GM23338 (cell line): ENCODE measurements at regions not wholly inside any gene's neighbourhood (a gene's known extent, or its start where the extent isn't known, plus 50 kb on each side); places are given as distances from the start of the nearest gene placed in this dataset.

Source experiments
- ATAC-seq: fragments of 200-7000 bp; cut with Tn5 transposase; 3 replicates; pipeline ENCODE4 v1.9.1; 2020
- DNase-seq: peaks from one replicate; pipeline ENCODE4 v3.0.0-alpha.2; 2015; ENCODE audit warnings: low spot score
- H2AFZ ChIP-seq: fragments of 200-600 bp; sonication (generic); 2 replicates; pipeline ENCODE4 v1.8.0; 2016; ENCODE audit warnings: antibody characterized with exemption, mild to moderate bottlenecking, moderate library complexity
- H3F3A ChIP-seq: fragments of 200-600 bp; sonication (generic); replicated peaks from 2 replicates; pipeline ENCODE4 v1.8.0; 2017; ENCODE audit warnings: antibody characterized with exemption, mixed run types, low read depth
- H3K27ac ChIP-seq: fragments of 200-600 bp; sonication (generic); 2 replicates; pipeline ENCODE4 v1.6.1; 2016; ENCODE audit warnings: low read depth
- H3K27me3 ChIP-seq: fragments of 200-600 bp; sonication (generic); 2 replicates; pipeline ENCODE4 v1.8.0; 2016; ENCODE audit warnings: mild to moderate bottlenecking, mixed run types, moderate library complexity; ENCODE audit not compliant: insufficient read depth
- H3K36me3 ChIP-seq: fragments of 200-600 bp; sonication (generic); 2 replicates; pipeline ENCODE4 v1.8.0; 2016; ENCODE audit warnings: mild to moderate bottlenecking; ENCODE audit not compliant: insufficient read depth
- H3K4me1 ChIP-seq: fragments of 200-600 bp; sonication (generic); 2 replicates; pipeline ENCODE4 v1.8.0; 2016; ENCODE audit warnings: mild to moderate bottlenecking, moderate library complexity; ENCODE audit not compliant: insufficient read depth
- H3K4me2 ChIP-seq: fragments of 200-600 bp; sonication (generic); 2 replicates; pipeline ENCODE4 v1.7.1; 2017; ENCODE audit warnings: mixed run types
- H3K4me3 ChIP-seq: fragments of 200-600 bp; sonication (generic); 2 replicates; pipeline ENCODE4 v1.6.1; 2016; ENCODE audit warnings: mixed run types
- H3K79me2 ChIP-seq: fragments of 200-600 bp; sonication (generic); replicated peaks from 2 replicates; pipeline ENCODE4 v1.8.0; 2017; ENCODE audit warnings: mild to moderate bottlenecking; ENCODE audit not compliant: insufficient read depth
- H3K9me2 ChIP-seq: fragments of 200-600 bp; sonication (generic); 2 replicates; pipeline ENCODE4 v1.8.0; 2017; ENCODE audit not compliant: insufficient read depth
- H4K20me1 ChIP-seq: fragments of 200-600 bp; sonication (generic); replicated peaks from 2 replicates; pipeline ENCODE4 v1.8.0; 2017; ENCODE audit warnings: mild to moderate bottlenecking; ENCODE audit not compliant: insufficient read depth
- H3K27ac Mint-ChIP-seq: 2 replicates; pipeline ENCODE4 v1.8.0; 2020; ENCODE audit warnings: inconsistent platforms, mild to moderate bottlenecking, moderate library complexity, mixed read lengths
- H3K27me3 Mint-ChIP-seq: 3 replicates; pipeline ENCODE4 v1.8.0; 2022; ENCODE audit warnings: low read depth, mild to moderate bottlenecking, moderate library complexity, mixed read lengths, inconsistent platforms; ENCODE audit not compliant: insufficient read depth, poor library complexity
- H3K36me3 Mint-ChIP-seq: 3 replicates; pipeline ENCODE4 v1.8.0; 2021; ENCODE audit warnings: low read depth, mild to moderate bottlenecking, inconsistent platforms, moderate library complexity, mixed read lengths
- H3K4me1 Mint-ChIP-seq: 3 replicates; pipeline ENCODE4 v1.8.0; 2020; ENCODE audit warnings: mild to moderate bottlenecking, inconsistent platforms, mixed read lengths
- H3K4me3 Mint-ChIP-seq: 3 replicates; pipeline ENCODE4 v1.8.0; 2021; ENCODE audit warnings: moderate library complexity, mild to moderate bottlenecking, inconsistent platforms, mixed read lengths
- H3K9me3 Mint-ChIP-seq: 3 replicates; pipeline ENCODE4 v1.8.0; 2020; ENCODE audit warnings: moderate library complexity, mild to moderate bottlenecking, inconsistent platforms, mixed read lengths
- CREB1 ChIP-seq: fragments of 250-450 bp; sonication (Bioruptor Pico); IDR thresholded peaks from 2 replicates; pipeline ENCODE4 v1.5.0; 2020; ENCODE audit warnings: low read depth, mild to moderate bottlenecking, moderate library complexity
- ETS1 ChIP-seq: IDR thresholded peaks from 2 replicates; pipeline ENCODE4 v1.6.1; 2016; ENCODE audit warnings: antibody characterized with exemption
- EZH2 ChIP-seq: fragments of 200-600 bp; sonication (generic); IDR thresholded peaks from one replicate; pipeline ENCODE4 v1.8.0; 2017; ENCODE audit warnings: antibody characterized with exemption, mild to moderate bottlenecking, low read depth; ENCODE audit not compliant: unreplicated experiment
- EZH2phosphoT487 ChIP-seq: fragments of 200-600 bp; sonication (generic); IDR thresholded peaks from one replicate; pipeline ENCODE4 v1.8.1; 2018; ENCODE audit warnings: antibody characterized with exemption; ENCODE audit not compliant: unreplicated experiment
- JUNB ChIP-seq: IDR thresholded peaks from one replicate; pipeline ENCODE4 v1.6.1; 2016; ENCODE audit warnings: antibody characterized with exemption; ENCODE audit not compliant: unreplicated experiment
- NANOG ChIP-seq: IDR thresholded peaks from 2 replicates; pipeline ENCODE4 v1.6.1; 2016; ENCODE audit warnings: antibody characterized with exemption, borderline replicate concordance
- POLR2AphosphoS5 ChIP-seq: IDR thresholded peaks from 2 replicates; pipeline ENCODE4 v1.6.1; 2016; ENCODE audit warnings: antibody characterized with exemption, low read depth
- REST ChIP-seq: IDR thresholded peaks from one replicate; pipeline ENCODE4 v1.6.1; 2018; ENCODE audit warnings: antibody characterized with exemption; ENCODE audit not compliant: unreplicated experiment
- STAT1 ChIP-seq: IDR thresholded peaks from one replicate; pipeline ENCODE4 v1.6.1; 2016; ENCODE audit warnings: antibody characterized with exemption; ENCODE audit not compliant: unreplicated experiment
- ZNF114 ChIP-seq: fragments of 250-450 bp; sonication (Bioruptor Pico); IDR thresholded peaks from 2 replicates; pipeline ENCODE4 v1.5.0; 2020; ENCODE audit warnings: mild to moderate bottlenecking, moderate library complexity
- ZNF331 ChIP-seq: fragments of 250-450 bp; sonication (Bioruptor Pico); IDR thresholded peaks from 2 replicates; pipeline ENCODE4 v1.5.0; 2020; ENCODE audit warnings: low read depth, mild to moderate bottlenecking, moderate library complexity
- TF ChIP-seq, protein P1 (sequence below), 2 experiments: fragments of 200-600 bp in 1 of 2; sonication (generic) in 1 of 2; conservative IDR thresholded peaks; 2 replicates each; pipeline versions ENCODE4 v1.5.1 to v1.6.1; 2016 to 2017; ENCODE audit warnings: antibody characterized with exemption in 2 of 2, low read depth in 2 of 2, mild to moderate bottlenecking in 2 of 2, moderate library complexity in 1 of 2
- TF ChIP-seq, protein P2 (sequence below): fragments of 250-450 bp; sonication (Bioruptor Pico); IDR thresholded peaks from 2 replicates; pipeline ENCODE4 v1.5.0; 2020; ENCODE audit warnings: mild to moderate bottlenecking, moderate library complexity

- no peaks in the 10 kb centered on the region for H3K4me1 ChIP-seq
- H3K27me3 ChIP-seq = no peaks in the 10 kb centered on the region
- no peak for DNase-seq
- no peak overlapping the region for H2AFZ ChIP-seq
- H3K27ac ChIP-seq = no peak overlapping the region
- no peaks in the 10 kb centered on the region for H3K79me2 ChIP-seq
- no peak overlapping the region for H3K4me2 ChIP-seq
- Mint-ChIP-seq H3K36me3 (no peaks in the 10 kb centered on the region), H3K4me1 (peaks cover 5% of the 10 kb centered on the region), H3K9me3 (no peaks in the 10 kb centered on the region), H3K27me3 (no peaks in the 10 kb centered on the region), H3K27ac (peak overlapping the region; percentile 21; the same call in 1 of the 2 replicates), H3K4me3 (no peak overlapping the region)
- no peaks in the 10 kb centered on the region for H4K20me1 ChIP-seq
- no peaks in the 10 kb centered on the region for H3F3A ChIP-seq
- no peak for TF ChIP-seq JUNB
- TF ChIP-seq ETS1 = no peak
- no peak for TF ChIP-seq ZNF114 (CRISPR knock-in tag)
- no peak for TF ChIP-seq ZNF331 (CRISPR knock-in tag)
- no peak for TF ChIP-seq EZH2
- no peak for TF ChIP-seq CREB1 (CRISPR knock-in tag)
- TF ChIP-seq STAT1 = no peak
- TF ChIP-seq REST = no peak
- TF ChIP-seq, protein P1, sequence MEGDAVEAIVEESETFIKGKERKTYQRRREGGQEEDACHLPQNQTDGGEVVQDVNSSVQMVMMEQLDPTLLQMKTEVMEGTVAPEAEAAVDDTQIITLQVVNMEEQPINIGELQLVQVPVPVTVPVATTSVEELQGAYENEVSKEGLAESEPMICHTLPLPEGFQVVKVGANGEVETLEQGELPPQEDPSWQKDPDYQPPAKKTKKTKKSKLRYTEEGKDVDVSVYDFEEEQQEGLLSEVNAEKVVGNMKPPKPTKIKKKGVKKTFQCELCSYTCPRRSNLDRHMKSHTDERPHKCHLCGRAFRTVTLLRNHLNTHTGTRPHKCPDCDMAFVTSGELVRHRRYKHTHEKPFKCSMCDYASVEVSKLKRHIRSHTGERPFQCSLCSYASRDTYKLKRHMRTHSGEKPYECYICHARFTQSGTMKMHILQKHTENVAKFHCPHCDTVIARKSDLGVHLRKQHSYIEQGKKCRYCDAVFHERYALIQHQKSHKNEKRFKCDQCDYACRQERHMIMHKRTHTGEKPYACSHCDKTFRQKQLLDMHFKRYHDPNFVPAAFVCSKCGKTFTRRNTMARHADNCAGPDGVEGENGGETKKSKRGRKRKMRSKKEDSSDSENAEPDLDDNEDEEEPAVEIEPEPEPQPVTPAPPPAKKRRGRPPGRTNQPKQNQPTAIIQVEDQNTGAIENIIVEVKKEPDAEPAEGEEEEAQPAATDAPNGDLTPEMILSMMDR (conservative IDR thresholded peaks at IDR 0.05; ENCODE audit: low read depth in 2 of 2) = no peak
- no peak for TF ChIP-seq EZH2phosphoT487
- no peak for TF ChIP-seq NANOG
- TF ChIP-seq, protein P2, sequence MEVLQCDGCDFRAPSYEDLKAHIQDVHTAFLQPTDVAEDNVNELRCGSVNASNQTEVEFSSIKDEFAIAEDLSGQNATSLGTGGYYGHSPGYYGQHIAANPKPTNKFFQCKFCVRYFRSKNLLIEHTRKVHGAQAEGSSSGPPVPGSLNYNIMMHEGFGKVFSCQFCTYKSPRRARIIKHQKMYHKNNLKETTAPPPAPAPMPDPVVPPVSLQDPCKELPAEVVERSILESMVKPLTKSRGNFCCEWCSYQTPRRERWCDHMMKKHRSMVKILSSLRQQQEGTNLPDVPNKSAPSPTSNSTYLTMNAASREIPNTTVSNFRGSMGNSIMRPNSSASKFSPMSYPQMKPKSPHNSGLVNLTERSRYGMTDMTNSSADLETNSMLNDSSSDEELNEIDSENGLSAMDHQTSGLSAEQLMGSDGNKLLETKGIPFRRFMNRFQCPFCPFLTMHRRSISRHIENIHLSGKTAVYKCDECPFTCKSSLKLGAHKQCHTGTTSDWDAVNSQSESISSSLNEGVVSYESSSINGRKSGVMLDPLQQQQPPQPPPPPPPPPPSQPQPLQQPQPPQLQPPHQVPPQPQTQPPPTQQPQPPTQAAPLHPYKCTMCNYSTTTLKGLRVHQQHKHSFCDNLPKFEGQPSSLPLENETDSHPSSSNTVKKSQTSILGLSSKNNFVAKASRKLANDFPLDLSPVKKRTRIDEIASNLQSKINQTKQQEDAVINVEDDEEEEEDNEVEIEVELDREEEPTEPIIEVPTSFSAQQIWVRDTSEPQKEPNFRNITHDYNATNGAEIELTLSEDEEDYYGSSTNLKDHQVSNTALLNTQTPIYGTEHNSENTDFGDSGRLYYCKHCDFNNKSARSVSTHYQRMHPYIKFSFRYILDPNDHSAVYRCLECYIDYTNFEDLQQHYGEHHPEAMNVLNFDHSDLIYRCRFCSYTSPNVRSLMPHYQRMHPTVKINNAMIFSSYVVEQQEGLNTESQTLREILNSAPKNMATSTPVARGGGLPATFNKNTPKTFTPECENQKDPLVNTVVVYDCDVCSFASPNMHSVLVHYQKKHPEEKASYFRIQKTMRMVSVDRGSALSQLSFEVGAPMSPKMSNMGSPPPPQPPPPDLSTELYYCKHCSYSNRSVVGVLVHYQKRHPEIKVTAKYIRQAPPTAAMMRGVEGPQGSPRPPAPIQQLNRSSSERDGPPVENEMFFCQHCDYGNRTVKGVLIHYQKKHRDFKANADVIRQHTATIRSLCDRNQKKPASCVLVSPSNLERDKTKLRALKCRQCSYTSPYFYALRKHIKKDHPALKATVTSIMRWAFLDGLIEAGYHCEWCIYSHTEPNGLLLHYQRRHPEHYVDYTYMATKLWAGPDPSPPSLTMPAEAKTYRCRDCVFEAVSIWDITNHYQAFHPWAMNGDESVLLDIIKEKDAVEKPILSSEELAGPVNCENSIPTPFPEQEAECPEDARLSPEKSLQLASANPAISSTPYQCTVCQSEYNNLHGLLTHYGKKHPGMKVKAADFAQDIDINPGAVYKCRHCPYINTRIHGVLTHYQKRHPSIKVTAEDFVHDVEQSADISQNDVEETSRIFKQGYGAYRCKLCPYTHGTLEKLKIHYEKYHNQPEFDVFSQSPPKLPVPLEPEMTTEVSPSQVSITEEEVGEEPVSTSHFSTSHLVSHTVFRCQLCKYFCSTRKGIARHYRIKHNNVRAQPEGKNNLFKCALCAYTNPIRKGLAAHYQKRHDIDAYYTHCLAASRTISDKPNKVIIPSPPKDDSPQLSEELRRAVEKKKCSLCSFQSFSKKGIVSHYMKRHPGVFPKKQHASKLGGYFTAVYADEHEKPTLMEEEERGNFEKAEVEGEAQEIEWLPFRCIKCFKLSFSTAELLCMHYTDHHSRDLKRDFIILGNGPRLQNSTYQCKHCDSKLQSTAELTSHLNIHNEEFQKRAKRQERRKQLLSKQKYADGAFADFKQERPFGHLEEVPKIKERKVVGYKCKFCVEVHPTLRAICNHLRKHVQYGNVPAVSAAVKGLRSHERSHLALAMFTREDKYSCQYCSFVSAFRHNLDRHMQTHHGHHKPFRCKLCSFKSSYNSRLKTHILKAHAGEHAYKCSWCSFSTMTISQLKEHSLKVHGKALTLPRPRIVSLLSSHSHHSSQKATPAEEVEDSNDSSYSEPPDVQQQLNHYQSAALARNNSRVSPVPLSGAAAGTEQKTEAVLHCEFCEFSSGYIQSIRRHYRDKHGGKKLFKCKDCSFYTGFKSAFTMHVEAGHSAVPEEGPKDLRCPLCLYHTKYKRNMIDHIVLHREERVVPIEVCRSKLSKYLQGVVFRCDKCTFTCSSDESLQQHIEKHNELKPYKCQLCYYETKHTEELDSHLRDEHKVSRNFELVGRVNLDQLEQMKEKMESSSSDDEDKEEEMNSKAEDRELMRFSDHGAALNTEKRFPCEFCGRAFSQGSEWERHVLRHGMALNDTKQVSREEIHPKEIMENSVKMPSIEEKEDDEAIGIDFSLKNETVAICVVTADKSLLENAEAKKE = no peak
- no peak for TF ChIP-seq POLR2AphosphoS5
- H3K9me2 ChIP-seq = 0 out of 2 replicates have a peak, but pooled peaks cover 13% of the 10 kb centered on the region
- ATAC-seq = no peak
- no peak overlapping the region for H3K4me3 ChIP-seq
- no peaks in the 10 kb centered on the region for H3K36me3 ChIP-seq
Measured at GRCh38 chr1:88210103-88210787, 473.8 kb upstream of the PKN2 start.
